Brain microvascular endothelial cell (primary cell): ENCODE measurements at regions not wholly inside any gene's neighbourhood (a gene's known extent, or its start where the extent isn't known, plus 50 kb on each side); places are given as distances from the start of the nearest gene placed in this dataset.

Experiments
- DNase-seq: peaks from one replicate; pipeline ENCODE4 v3.0.0-alpha.2; 2020
- H3K27ac ChIP-seq: fragments of 250-450 bp; sonication (Bioruptor Pico); 2 replicates; pipeline ENCODE4 v1.5.1; 2020; ENCODE audit warnings: mild to moderate bottlenecking, moderate library complexity
- H3K27me3 ChIP-seq: fragments of 250-450 bp; sonication (Bioruptor Pico); replicated peaks from 2 replicates; pipeline ENCODE4 v1.5.1; 2020; ENCODE audit warnings: mild to moderate bottlenecking
- H3K36me3 ChIP-seq: fragments of 250-450 bp; sonication (Bioruptor Pico); replicated peaks from 2 replicates; pipeline ENCODE4 v1.5.1; 2020; ENCODE audit warnings: mild to moderate bottlenecking
- H3K4me3 ChIP-seq: 2 replicates; pipeline ENCODE4 v1.5.1; 2011; ENCODE audit warnings: low read depth, mild to moderate bottlenecking, control low read depth, low read length, moderate library complexity
- CTCF ChIP-seq: IDR thresholded peaks from 2 replicates; pipeline ENCODE4 v1.5.1; 2011; ENCODE audit warnings: low read depth, mild to moderate bottlenecking, moderate library complexity, low read length, control low read depth, inconsistent platforms; ENCODE audit errors: missing control alignments
- in situ Hi-C: cut with HindIII; loops from 2 replicates; pipeline ENCODE4 v1.10.0; 2017; ENCODE audit warnings: low sequenced_read_pairs, low pct_ligation_motif_present

GRCh38 chr1:64363111-64363510, 106.8 kb upstream of the CACHD1 start:
- DNase-seq: no peak
- no peak for TF ChIP-seq CTCF
- H3K4me3 ChIP-seq: no peak overlapping the region
- no peaks in the 10 kb centered on the region for H3K36me3 ChIP-seq
- H3K27me3 ChIP-seq: no peaks in the 10 kb centered on the region
- H3K27ac ChIP-seq: no peak overlapping the region
- in situ Hi-C loops: no loop called here

DNA sequence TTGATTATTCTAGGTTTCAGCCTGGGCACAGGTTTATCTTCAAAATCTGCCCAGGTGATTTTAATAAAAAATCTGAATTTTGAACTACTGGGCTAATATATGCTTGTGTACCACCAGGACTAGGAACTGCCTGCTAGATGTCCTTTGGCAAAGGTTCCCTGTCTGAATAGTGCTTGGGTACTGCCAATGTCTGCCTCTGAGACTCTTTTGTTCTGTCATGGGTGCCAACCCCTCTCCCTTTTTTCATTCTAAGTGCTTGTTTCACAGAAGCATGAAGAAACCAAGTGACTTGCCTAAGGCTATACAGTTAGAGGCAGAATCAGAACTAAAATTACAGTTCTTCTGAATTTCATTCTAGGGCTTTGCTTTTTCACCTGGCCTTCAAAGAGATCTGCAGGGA, 106.3 kb upstream of the CACHD1 start:
- Histone ChIP-seq H3K27ac (no peak overlapping the region), H3K27me3 (no peaks in the 10 kb centered on the region), H3K36me3 (no peaks in the 10 kb centered on the region), H3K4me3 (no peak overlapping the region)
- TF ChIP-seq CTCF: no peak
- in situ Hi-C loops: no loop called here
- no peak for DNase-seq

- no peak overlapping the region for H3K27ac ChIP-seq
- in situ Hi-C loops: no loop called here
- no peak for TF ChIP-seq CTCF
- no peak overlapping the region for H3K4me3 ChIP-seq
- H3K36me3 ChIP-seq: no peaks in the 10 kb centered on the region
- no peak for DNase-seq
- no peaks in the 10 kb centered on the region for H3K27me3 ChIP-seq
These were observed 103.1 kb upstream of the CACHD1 start for GRCh38 chr1:64366821-64367220.

DNA sequence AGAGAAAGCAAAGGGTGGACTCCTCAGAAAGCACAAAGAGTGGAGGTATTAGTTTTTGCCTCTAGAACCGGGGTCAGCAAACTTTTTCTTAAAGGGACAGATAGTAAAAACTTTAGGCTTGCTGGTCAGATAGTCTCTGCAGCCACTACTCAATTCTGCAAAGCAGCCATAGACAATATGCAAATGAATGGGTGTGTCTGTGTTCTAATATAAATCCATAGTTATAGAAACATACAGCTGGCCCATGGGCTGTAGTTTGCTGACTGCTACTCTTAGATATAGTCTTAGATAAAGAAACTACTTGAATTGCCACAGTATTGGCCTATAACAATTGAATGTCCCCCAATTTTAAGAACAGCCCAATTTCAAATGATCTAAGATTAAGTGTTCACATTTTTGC, 101.6 kb upstream of the CACHD1 start:
- H3K27ac ChIP-seq: no peak overlapping the region
- no peak for DNase-seq
- H3K36me3 ChIP-seq: no peaks in the 10 kb centered on the region
- H3K4me3 ChIP-seq: no peak overlapping the region
- no peaks in the 10 kb centered on the region for H3K27me3 ChIP-seq
- no peak for TF ChIP-seq CTCF
- in situ Hi-C loops: no loop called here

DNA sequence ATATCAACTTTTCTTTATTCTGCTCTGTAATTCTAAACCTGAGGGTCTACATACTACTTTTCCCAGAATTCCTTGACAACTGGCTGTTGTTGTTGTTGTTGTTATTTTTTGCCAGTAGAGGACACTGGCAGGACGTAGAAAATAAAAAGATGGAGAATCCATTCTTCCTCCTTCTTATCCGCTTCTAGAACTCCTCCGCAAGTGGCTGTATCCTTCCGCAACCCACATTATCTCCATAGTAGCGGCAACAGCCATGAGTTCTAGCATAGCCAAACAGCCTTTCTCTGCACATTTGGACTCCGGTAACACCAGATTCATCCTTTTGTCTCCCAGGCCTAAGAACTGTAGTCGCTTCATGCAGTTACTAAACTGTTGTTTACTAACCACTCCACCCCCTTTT, 91.1 kb upstream of the CACHD1 start:
- in situ Hi-C loops: no loop called here
- Histone ChIP-seq H3K27me3 (no peaks in the 10 kb centered on the region), H3K27ac (no peak overlapping the region), H3K4me3 (no peak overlapping the region), H3K36me3 (no peaks in the 10 kb centered on the region)
- DNase-seq: no peak
- no peak for TF ChIP-seq CTCF

- no peaks in the 10 kb centered on the region for H3K27me3 ChIP-seq
- in situ Hi-C loops: no loop called here
- no peak for TF ChIP-seq CTCF
- no peak overlapping the region for H3K27ac ChIP-seq
- no peak overlapping the region for H3K4me3 ChIP-seq
- H3K36me3 ChIP-seq: no peaks in the 10 kb centered on the region
- no peak for DNase-seq
These were observed 82.3 kb upstream of the CACHD1 start for GRCh38 chr1:64387389-64388285.
